HG02840 (cell line): ENCODE measurements at regions not wholly inside any gene's neighbourhood (a gene's known extent, or its start where the extent isn't known, plus 50 kb on each side); places are given as distances from the start of the nearest gene placed in this dataset.
"Not testable (repeated sequence)": the region's sequence is repeated elsewhere in the genome, so short reads cannot be mapped to it uniquely, and the experiment has no call there.

Source experiments
- ATAC-seq: cut with Tn5 transposase; IDR thresholded peaks from one replicate; pipeline ENCODE4 v1.9.1; 2021; ENCODE audit warnings: mild to moderate bottlenecking, moderate library complexity, moderate number of reproducible peaks; ENCODE audit not compliant: unreplicated experiment, low FRiP score

- no peak for ATAC-seq
These were observed 676.1 kb upstream of the GYPC start for GRCh38 chr2:125979886-125980285.

GRCh38 chr2:125983364-125983763 is 672.6 kb upstream of the GYPC start:
- ATAC-seq, result no peak

GRCh38 chr2:126029316-126029715 is 626.6 kb upstream of the GYPC start:
- ATAC-seq, result no peak

GRCh38 chr2:126038861-126039260 is 617.1 kb upstream of the GYPC start:
- no peak for ATAC-seq

- ATAC-seq, result no peak
These were observed 614.4 kb upstream of the GYPC start for GRCh38 chr2:126041391-126042047.

GRCh38 chr2:126042089-126042488 is 613.9 kb upstream of the GYPC start:
- ATAC-seq, result no peak

- ATAC-seq, result no peak
These were observed 607.2 kb upstream of the GYPC start for GRCh38 chr2:126048719-126049118.

- ATAC-seq, result no peak
These were observed 606.5 kb upstream of the GYPC start for GRCh38 chr2:126049461-126049860.

- no peak for ATAC-seq
These were observed 604.8 kb upstream of the GYPC start for GRCh38 chr2:126050991-126051736.

- not testable (repeated sequence) for ATAC-seq
These were observed 604.2 kb upstream of the GYPC start for GRCh38 chr2:126051737-126052240.

GRCh38 chr2:126059379-126059778 is 596.6 kb upstream of the GYPC start:
- ATAC-seq, result no peak

- ATAC-seq, result no peak
These were observed 570.8 kb upstream of the GYPC start for GRCh38 chr2:126085011-126085795.

- ATAC-seq, result no peak
These were observed 555.0 kb upstream of the GYPC start for GRCh38 chr2:126100962-126101361.

GRCh38 chr2:126106006-126106405 is 550.0 kb upstream of the GYPC start:
- ATAC-seq, result no peak

GRCh38 chr2:126107883-126108282 is 548.1 kb upstream of the GYPC start:
- no peak for ATAC-seq

- no peak for ATAC-seq
These were observed 540.0 kb upstream of the GYPC start for GRCh38 chr2:126115975-126116374.

- ATAC-seq, result no peak
These were observed 538.1 kb upstream of the GYPC start for GRCh38 chr2:126117886-126118285.

- no peak for ATAC-seq
These were observed 510.2 kb upstream of the GYPC start for GRCh38 chr2:126145752-126146151.

GRCh38 chr2:126154256-126154785 is 501.6 kb upstream of the GYPC start:
- no peak for ATAC-seq

GRCh38 chr2:126160950-126161349 is 495.0 kb upstream of the GYPC start:
- ATAC-seq, result not testable (repeated sequence)

- ATAC-seq, result no peak
These were observed 483.2 kb upstream of the GYPC start for GRCh38 chr2:126172631-126173184.
